K562 (cell line): ENCODE measurements at regions not wholly inside any gene's neighbourhood (a gene's known extent, or its start where the extent isn't known, plus 50 kb on each side); places are given as distances from the start of the nearest gene placed in this dataset.

Experiments used
- ARID3A ChIP-seq: IDR thresholded peaks from 2 replicates; pipeline ENCODE4 v1.6.1; 2012; ENCODE audit warnings: low read depth, low read length, improper control_type of control experiment, borderline replicate concordance
- BCL6 ChIP-seq: fragments of 250-450 bp; sonication (Bioruptor Pico); IDR thresholded peaks from 2 replicates; pipeline ENCODE4 v1.4.0; 2020
- DNMT1 ChIP-seq: fragments of 450-650 bp; IDR thresholded peaks from 2 replicates; pipeline ENCODE4 v1.6.1; 2016; ENCODE audit warnings: antibody characterized with exemption, mild to moderate bottlenecking
- E2F1 ChIP-seq: sonication (generic); formaldehyde crosslinking; IDR thresholded peaks from 2 replicates; pipeline ENCODE4 v1.8.1; 2023; ENCODE audit warnings: mild to moderate bottlenecking, missing genetic modification reagents, moderate library complexity
- ELF1 ChIP-seq: fragments of 200-800 bp; sonication (Bioruptor generic); IDR thresholded peaks from 2 replicates; pipeline ENCODE4 v1.6.1; 2016; ENCODE audit warnings: missing genetic modification characterization, missing compliant biosample characterization
- ELF2 ChIP-seq: fragments of 250-450 bp; sonication (Bioruptor Pico); IDR thresholded peaks from 2 replicates; pipeline ENCODE4 v1.5.0; 2021; ENCODE audit warnings: mild to moderate bottlenecking
- EWSR1 ChIP-seq: fragments of 450-650 bp; IDR thresholded peaks from 2 replicates; pipeline ENCODE4 v1.6.1; 2018; ENCODE audit warnings: borderline replicate concordance, mild to moderate bottlenecking, low read depth, moderate library complexity; ENCODE audit not compliant: partially characterized antibody
- FOXJ2 ChIP-seq: fragments of 200-800 bp; sonication (Bioruptor generic); IDR thresholded peaks from 2 replicates; pipeline ENCODE4 v1.6.1; 2016; ENCODE audit warnings: missing genetic modification characterization, missing compliant biosample characterization
- GMEB1 ChIP-seq: fragments of 250-450 bp; sonication (Bioruptor Pico); IDR thresholded peaks from 2 replicates; pipeline ENCODE4 v1.4.0; 2020; ENCODE audit warnings: mild to moderate bottlenecking
- GTF3C2 ChIP-seq: IDR thresholded peaks from 3 replicates; pipeline ENCODE4 v1.6.1; 2011; ENCODE audit warnings: borderline replicate concordance, mild to moderate bottlenecking, moderate library complexity; ENCODE audit not compliant: insufficient read length; ENCODE audit errors: extremely low read depth
- MBD2 ChIP-seq: sonication (generic); IDR thresholded peaks from 2 replicates; pipeline ENCODE4 v1.6.1; 2016; ENCODE audit warnings: low read depth, borderline replicate concordance
- MCM7 ChIP-seq, 2 experiments: fragments of 450-650 bp; IDR thresholded peaks; 2 replicates each; pipeline ENCODE4 v1.6.1; 2016 to 2018
- POU5F1 ChIP-seq: fragments of 150-350 bp; IDR thresholded peaks from 2 replicates; pipeline ENCODE4 v1.6.1; 2014; ENCODE audit warnings: borderline replicate concordance, low read length, low read depth, mild to moderate bottlenecking; ENCODE audit not compliant: partially characterized antibody
- PRPF4 ChIP-seq: fragments of 200-400 bp; formaldehyde crosslinking; IDR thresholded peaks from one replicate; pipeline ENCODE4 v1.6.1; 2017; ENCODE audit warnings: low read length, low read depth, mild to moderate bottlenecking; ENCODE audit not compliant: insufficient read depth, poor library complexity, severe bottlenecking
- USF2 ChIP-seq: sonication (generic); formaldehyde crosslinking; IDR thresholded peaks from 2 replicates; pipeline ENCODE4 v1.5.0; 2020; ENCODE audit warnings: missing genetic modification reagents
- ZNF12 ChIP-seq: sonication (generic); formaldehyde crosslinking; IDR thresholded peaks from 2 replicates; pipeline ENCODE4 v1.4.0; 2020; ENCODE audit warnings: mild to moderate bottlenecking, missing genetic modification reagents
- ZNF263 ChIP-seq: sonication (generic); formaldehyde crosslinking; IDR thresholded peaks from 2 replicates; pipeline ENCODE4 v1.8.0; 2022; ENCODE audit warnings: mild to moderate bottlenecking, missing genetic modification reagents, borderline replicate concordance
- ZNF586 ChIP-seq: fragments of 450-650 bp; formaldehyde crosslinking; conservative IDR thresholded peaks from 2 replicates; pipeline ENCODE4 v1.4.0; 2020; ENCODE audit warnings: mild to moderate bottlenecking, moderate library complexity

GRCh38 chr15:92809064-92809879 is 90.9 kb upstream of the CHD2 start (continued):
- TF ChIP-seq PRPF4, result no peak
- TF ChIP-seq MCM7 (IDR thresholded peaks at IDR 0.05), result no peak
- TF ChIP-seq USF2 (CRISPR knock-in tag), result peak; percentile 90
- peak; percentile 88; the same call in 1 of the 2 replicates for TF ChIP-seq FOXJ2 (tag)
- TF ChIP-seq ELF1 (tag), result peak; percentile 97
- TF ChIP-seq GMEB1 (CRISPR knock-in tag), result peak; percentile 92
- TF ChIP-seq MBD2, result no peak
- TF ChIP-seq EWSR1, result no peak
- TF ChIP-seq DNMT1, result 0 out of 2 replicates have a peak, but pooled peaks have one; percentile 15
- TF ChIP-seq GTF3C2, result no peak
- TF ChIP-seq POU5F1, result no peak
- no peak for TF ChIP-seq BCL6 (CRISPR knock-in tag)
- TF ChIP-seq ARID3A, result peak; percentile 59; the same call in 1 of the 2 replicates
- TF ChIP-seq ELF2 (CRISPR knock-in tag), result peak; percentile 73
- no peak for TF ChIP-seq ZNF586 (CRISPR knock-in tag)
- TF ChIP-seq ZNF263 (CRISPR knock-in tag), result no peak; the same call in 1 of the 2 replicates
- TF ChIP-seq E2F1 (CRISPR knock-in tag), result peak; percentile 76; the same call in 1 of the 2 replicates
- TF ChIP-seq ZNF12 (CRISPR knock-in tag), result no peak
